Transverse colon (tissue), 4 donors: ENCODE measurements at regions not wholly inside any gene's neighbourhood (a gene's known extent, or its start where the extent isn't known, plus 50 kb on each side); places are given as distances from the start of the nearest gene placed in this dataset.

Source experiments
- DNase-seq: peaks from one replicate; pipeline ENCODE4 v3.0.0-alpha.2; 2019
- H3K27ac ChIP-seq, 4 donors: fragments of 200-600 bp; sonication (generic); 2 replicates each; pipeline ENCODE4 v1.5.1; 2016 to 2018; ENCODE audit warnings: inconsistent platforms in 4 of 4
- H3K27me3 ChIP-seq: fragments of 200-600 bp; sonication (generic); 2 replicates; pipeline ENCODE4 v1.5.1; 2017; ENCODE audit warnings: inconsistent platforms
- H3K36me3 ChIP-seq, 4 donors: fragments of 200-600 bp; sonication (generic); 2 replicates each; pipeline ENCODE4 v1.5.1; 2017 to 2019; ENCODE audit warnings: inconsistent platforms in 4 of 4
- H3K4me1 ChIP-seq, 4 donors: fragments of 200-600 bp; sonication (generic); 2 replicates each; pipeline ENCODE4 v1.5.1; 2017 to 2020; ENCODE audit warnings: inconsistent platforms in 4 of 4
- H3K4me3 ChIP-seq, 4 donors: fragments of 200-600 bp; sonication (generic); 1 replicate in 1 of 4; 2 replicates in 3 of 4; pipeline versions ENCODE4 v1.5.1 to v1.6.1; 2017 to 2019; ENCODE audit warnings: inconsistent platforms in 4 of 4
- H3K9me3 ChIP-seq, 2 donors: fragments of 200-600 bp; sonication (generic); 2 replicates each; pipeline ENCODE4 v1.5.1; 2017 to 2019; ENCODE audit warnings: inconsistent platforms in 2 of 2
- CTCF ChIP-seq, 5 experiments: fragments of 200-600 bp in 3 of 5; fragments of 450-650 bp in 2 of 5; sonication (generic) in 3 of 5; IDR thresholded peaks; 1 replicate in 2 of 5; 2 replicates in 3 of 5; pipeline ENCODE4 v1.5.1; 2016 to 2017; ENCODE audit warnings: antibody characterized with exemption in 5 of 5, inconsistent platforms in 3 of 5, mild to moderate bottlenecking in 2 of 5, moderate library complexity in 1 of 5
- EP300 ChIP-seq: sonication (generic); formaldehyde crosslinking; IDR thresholded peaks from one replicate; pipeline ENCODE4 v1.6.1; 2017; ENCODE audit warnings: antibody characterized with exemption, low read depth
- POLR2A ChIP-seq: fragments of 450-650 bp; IDR thresholded peaks from one replicate; pipeline ENCODE4 v1.6.1; 2016; ENCODE audit warnings: antibody characterized with exemption, mild to moderate bottlenecking, moderate library complexity
- POLR2AphosphoS5 ChIP-seq, 3 donors: sonication (generic); formaldehyde crosslinking; IDR thresholded peaks; one replicate each; pipeline ENCODE4 v1.6.1; 2016; ENCODE audit warnings: antibody characterized with exemption in 3 of 3
- WGBS, 2 donors: methylation state at CpG; one replicate each; pipeline ENCODE4 v1.1.5; 2018; ENCODE audit warnings: low coverage in 1 of 2; 5-methylcytosine and 5-hydroxymethylcytosine counted together
- in situ Hi-C, 4 donors: fragments of 200-750 bp; cut with MboI; loops; one replicate each; pipeline versions ENCODE4 v1.15.0 to v1.15.1; 2017; ENCODE audit warnings: low sequenced_read_pairs in 3 of 4, low pct_ligation_motif_present in 1 of 4, low pct_unique_long_range_greater_than_20kb in 1 of 4
- intact Hi-C: fragments of 100-400 bp; cut with DNase I; formaldehyde crosslinking; loops from one replicate; pipeline ENCODE4 v1.15.1; 2023; ENCODE audit warnings: low total_unique reads

GRCh38 chr6:9112544-9112943 lies 677.2 kb upstream of the SLC35B3 start:
- TF ChIP-seq POLR2A (no peak), POLR2AphosphoS5 (IDR thresholded peaks at IDR 0.05) (no peak)
- H3K27ac ChIP-seq = no peak overlapping the region
- whole genome bisulfite sequencing, 2 donors = 59 to 67% methylated on average over 3 of the region's 3 CpGs
- no peak overlapping the region for H3K4me3 ChIP-seq
- no peaks in the 10 kb centered on the region for H3K27me3 ChIP-seq
- no peak for DNase-seq
- H3K9me3 ChIP-seq = no peaks in the 10 kb centered on the region
- in situ Hi-C loops = no loop called here
- no peaks in the 10 kb centered on the region for H3K4me1 ChIP-seq
- H3K36me3 ChIP-seq = no peaks in the 10 kb centered on the region
- intact Hi-C loops = no loop called here

- intact Hi-C loops = no loop called here
- Histone ChIP-seq H3K9me3 (no peaks in the 10 kb centered on the region), H3K4me3 (no peak overlapping the region), H3K4me1 (no peaks in the 10 kb centered on the region), H3K27ac (no peak overlapping the region), H3K27me3 (no peaks in the 10 kb centered on the region), H3K36me3 (no peaks in the 10 kb centered on the region)
- 81 to 100% methylated on average over 1 to 2 of the region's 2 CpGs for WGBS, 2 donors
- TF ChIP-seq POLR2AphosphoS5 (IDR thresholded peaks at IDR 0.05) = no peak
- no peak for DNase-seq
- in situ Hi-C loops = no loop called here
Observed at GRCh38 chr6:9103876-9104521, 668.7 kb upstream of the SLC35B3 start.

- intact Hi-C loops = no loop called here
- in situ Hi-C loops = no loop called here
- 56 to 74% methylated on average over 4 of the region's 4 CpGs for WGBS, 2 donors
- H3K27me3 ChIP-seq = no peaks in the 10 kb centered on the region
- TF ChIP-seq EP300 (no peak), CTCF (IDR thresholded peaks at IDR 0.05) (no peak), POLR2A (no peak), POLR2AphosphoS5 (IDR thresholded peaks at IDR 0.05) (no peak)
- H3K4me3 ChIP-seq = no peak overlapping the region
- DNase-seq = no peak
- H3K4me1 ChIP-seq = no peaks in the 10 kb centered on the region
- no peaks in the 10 kb centered on the region for H3K36me3 ChIP-seq
- no peaks in the 10 kb centered on the region for H3K9me3 ChIP-seq
- H3K27ac ChIP-seq = no peak overlapping the region
Observed at GRCh38 chr6:9101920-9102319, 666.6 kb upstream of the SLC35B3 start.

- in situ Hi-C loops = no loop called here
Observed at GRCh38 chr6:9100869-9101580, 665.7 kb upstream of the SLC35B3 start.

More at GRCh38 chr6:9100869-9101580, 665.7 kb upstream of the SLC35B3 start:
- H3K27me3 ChIP-seq = no peaks in the 10 kb centered on the region
- WGBS, 2 donors = 50 to 51% methylated on average over 1 to 2 of the region's 2 CpGs
- no peak overlapping the region for H3K4me3 ChIP-seq
- H3K36me3 ChIP-seq = no peaks in the 10 kb centered on the region
- no peak overlapping the region for H3K27ac ChIP-seq
- no peaks in the 10 kb centered on the region for H3K4me1 ChIP-seq
- TF ChIP-seq POLR2AphosphoS5 (IDR thresholded peaks at IDR 0.05) (no peak), EP300 (no peak), POLR2A (no peak), CTCF (IDR thresholded peaks at IDR 0.05) (no peak)
- intact Hi-C loops = no loop called here
- no peaks in the 10 kb centered on the region for H3K9me3 ChIP-seq
- DNase-seq = no peak
